NCI-H146 treated with DMSO at 0.1 percent for 48 hours (cell line): ENCODE measurements at regions not wholly inside any gene's neighbourhood (a gene's known extent, or its start where the extent isn't known, plus 50 kb on each side); places are given as distances from the start of the nearest gene placed in this dataset.

Experiments used
- DNase-seq: peaks from one replicate; lab custom pipeline; 2025; ENCODE audit not compliant: unreplicated experiment; lab: John Stamatoyannopoulos, UW

- DNase-seq: no peak
These were observed 147.0 kb upstream of the KCNMB2 start for GRCh38 chr3:178389258-178389657.

GRCh38 chr3:178392511-178392926 is 143.7 kb upstream of the KCNMB2 start:
- DNase-seq: no peak

GRCh38 chr3:178393146-178393545 is 143.1 kb upstream of the KCNMB2 start:
- no peak for DNase-seq

GRCh38 chr3:178393824-178394223 is 142.4 kb upstream of the KCNMB2 start:
- DNase-seq: no peak

GRCh38 chr3:178396318-178396717 is 139.9 kb upstream of the KCNMB2 start:
- no peak for DNase-seq

- no peak for DNase-seq
These were observed 139.0 kb upstream of the KCNMB2 start for GRCh38 chr3:178397202-178397601.

- no peak for DNase-seq
These were observed 138.4 kb upstream of the KCNMB2 start for GRCh38 chr3:178397836-178398235.

GRCh38 chr3:178404961-178405360 is 131.3 kb upstream of the KCNMB2 start:
- no peak for DNase-seq

GRCh38 chr3:178405531-178405930 is 130.7 kb upstream of the KCNMB2 start:
- DNase-seq: no peak

GRCh38 chr3:178406206-178406605 is 130.0 kb upstream of the KCNMB2 start:
- no peak for DNase-seq

GRCh38 chr3:178415384-178415783 is 120.9 kb upstream of the KCNMB2 start:
- DNase-seq: no peak

GRCh38 chr3:178417736-178418135 is 118.5 kb upstream of the KCNMB2 start:
- no peak for DNase-seq

GRCh38 chr3:178419071-178419470 is 117.2 kb upstream of the KCNMB2 start:
- DNase-seq: peak; percentile 96

GRCh38 chr3:178420033-178420432 is 116.2 kb upstream of the KCNMB2 start:
- DNase-seq: peak; percentile 97

- DNase-seq: peak; percentile 93
These were observed 115.2 kb upstream of the KCNMB2 start for GRCh38 chr3:178421069-178421468.

- peak; percentile 74 for DNase-seq
These were observed 113.8 kb upstream of the KCNMB2 start for GRCh38 chr3:178422406-178422805.

- no peak for DNase-seq
These were observed 108.2 kb upstream of the KCNMB2 start for GRCh38 chr3:178428037-178428436.

- peak; percentile 64 for DNase-seq
These were observed 101.9 kb upstream of the KCNMB2 start for GRCh38 chr3:178434206-178434805.

- DNase-seq: no peak
These were observed 100.7 kb upstream of the KCNMB2 start for GRCh38 chr3:178435575-178435974.

GRCh38 chr3:178436773-178437172 is 99.5 kb upstream of the KCNMB2 start:
- peak; percentile 73 for DNase-seq

- DNase-seq: no peak
These were observed 99.0 kb upstream of the KCNMB2 start for GRCh38 chr3:178437236-178437635.

GRCh38 chr3:178439504-178439903 is 96.7 kb upstream of the KCNMB2 start:
- DNase-seq: peak; percentile 62

- peak; percentile 73 for DNase-seq
These were observed 96.2 kb upstream of the KCNMB2 start for GRCh38 chr3:178440043-178440442.
